ENCODE measurements at regions not wholly inside any gene's neighbourhood (a gene's known extent, or its start where the extent isn't known, plus 50 kb on each side); places are given as distances from the start of the nearest gene placed in this dataset.

DNA sequence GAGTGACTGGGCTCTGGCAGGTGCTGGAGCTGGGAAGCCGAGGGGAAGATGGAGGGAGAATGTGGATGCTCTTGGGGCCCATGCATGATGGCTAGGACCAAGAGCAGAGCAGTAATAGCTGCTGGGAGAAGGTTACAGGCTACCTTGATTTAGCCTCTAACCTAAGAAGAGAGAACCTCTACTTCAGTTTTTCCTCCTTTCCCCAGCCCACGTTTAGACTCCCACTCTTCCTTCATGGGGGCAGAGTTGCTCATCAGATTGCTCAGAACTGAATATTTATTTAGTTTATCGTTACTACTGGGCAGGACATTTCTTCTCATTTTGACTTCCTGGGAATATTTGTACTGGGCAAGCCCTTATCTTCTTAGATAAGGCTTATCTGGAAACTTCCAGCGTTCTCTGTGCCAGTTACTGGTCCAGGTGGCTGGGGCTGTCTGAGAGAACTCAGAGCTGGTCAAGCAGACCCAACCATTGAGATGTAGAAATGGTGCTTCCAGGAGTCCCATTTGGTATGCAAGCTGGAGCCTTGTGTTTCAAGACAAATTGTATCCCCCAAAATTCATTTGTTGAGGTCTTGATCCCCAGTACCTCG, 442.9 kb upstream of the BOD1L1 start:
- no peak for DNase-seq (ENCODE audit: low spot score)
- TF ChIP-seq, protein P1, sequence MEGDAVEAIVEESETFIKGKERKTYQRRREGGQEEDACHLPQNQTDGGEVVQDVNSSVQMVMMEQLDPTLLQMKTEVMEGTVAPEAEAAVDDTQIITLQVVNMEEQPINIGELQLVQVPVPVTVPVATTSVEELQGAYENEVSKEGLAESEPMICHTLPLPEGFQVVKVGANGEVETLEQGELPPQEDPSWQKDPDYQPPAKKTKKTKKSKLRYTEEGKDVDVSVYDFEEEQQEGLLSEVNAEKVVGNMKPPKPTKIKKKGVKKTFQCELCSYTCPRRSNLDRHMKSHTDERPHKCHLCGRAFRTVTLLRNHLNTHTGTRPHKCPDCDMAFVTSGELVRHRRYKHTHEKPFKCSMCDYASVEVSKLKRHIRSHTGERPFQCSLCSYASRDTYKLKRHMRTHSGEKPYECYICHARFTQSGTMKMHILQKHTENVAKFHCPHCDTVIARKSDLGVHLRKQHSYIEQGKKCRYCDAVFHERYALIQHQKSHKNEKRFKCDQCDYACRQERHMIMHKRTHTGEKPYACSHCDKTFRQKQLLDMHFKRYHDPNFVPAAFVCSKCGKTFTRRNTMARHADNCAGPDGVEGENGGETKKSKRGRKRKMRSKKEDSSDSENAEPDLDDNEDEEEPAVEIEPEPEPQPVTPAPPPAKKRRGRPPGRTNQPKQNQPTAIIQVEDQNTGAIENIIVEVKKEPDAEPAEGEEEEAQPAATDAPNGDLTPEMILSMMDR (IDR thresholded peaks at IDR 0.05; ENCODE audit: extremely low read depth, missing control alignments), result no peak

DNA sequence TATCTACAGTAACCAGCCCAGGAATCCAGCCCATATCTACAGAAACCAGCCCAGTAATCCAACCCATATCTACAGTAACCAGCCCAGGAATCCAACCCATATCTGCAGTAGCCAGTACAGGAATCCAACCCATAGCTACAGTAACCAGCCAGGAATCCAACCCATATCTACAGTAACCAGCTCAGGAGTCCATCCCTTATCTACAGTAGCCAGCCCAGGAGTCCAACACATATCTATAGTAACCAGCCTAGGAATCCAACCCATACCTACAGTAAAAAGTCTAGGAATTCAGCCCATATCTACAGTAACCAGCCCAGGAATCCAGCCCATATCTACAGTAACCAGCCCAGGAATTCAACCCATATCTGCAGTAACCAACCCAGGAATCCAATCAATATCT, 445.0 kb upstream of the BOD1L1 start:
- TF ChIP-seq, protein P1 (IDR thresholded peaks at IDR 0.05; ENCODE audit: extremely low read depth, missing control alignments), result no peak
- DNase-seq (ENCODE audit: low spot score), result no peak

DNA sequence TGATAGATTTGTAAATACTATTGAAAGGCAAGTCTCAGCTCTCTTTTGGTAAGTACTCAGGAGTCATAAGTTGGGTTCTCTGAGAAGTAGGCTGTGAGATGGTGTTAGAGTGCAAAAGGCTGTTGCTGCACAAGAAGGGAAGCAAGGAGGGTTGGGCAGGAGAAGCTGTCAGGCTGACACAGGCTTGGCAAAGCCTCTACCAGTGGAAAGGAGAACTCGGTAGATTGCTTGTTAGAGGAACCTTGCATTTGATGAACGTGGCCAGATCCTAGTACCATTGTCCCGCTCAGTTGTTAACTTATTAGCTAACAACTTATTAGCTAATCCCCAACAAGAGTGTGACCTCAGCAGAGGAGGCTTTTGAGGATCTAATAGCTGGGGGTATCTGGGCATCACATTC, 449.3 kb upstream of the BOD1L1 start:
- no peak for DNase-seq (ENCODE audit: low spot score)
- TF ChIP-seq, protein P1 (IDR thresholded peaks at IDR 0.05; ENCODE audit: extremely low read depth, missing control alignments), result no peak

DNA sequence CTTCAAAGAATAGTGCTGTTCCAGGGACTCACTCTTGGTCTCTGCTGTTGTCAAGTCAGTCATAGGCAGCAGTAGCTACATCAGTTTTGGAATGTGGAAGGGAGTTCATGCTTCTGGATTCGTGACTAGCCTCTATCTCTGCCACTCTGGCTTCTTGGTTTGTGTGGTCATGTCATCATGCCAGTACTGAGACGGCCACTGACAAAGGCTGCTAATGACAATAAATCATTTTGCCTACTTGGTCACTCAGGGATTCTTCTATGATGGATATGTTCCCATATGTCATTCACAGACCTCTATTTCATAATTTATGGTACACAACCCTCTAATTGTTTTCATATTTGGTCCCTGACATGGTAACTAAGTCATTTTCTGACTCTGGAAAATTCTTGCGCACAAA, 450.8 kb upstream of the BOD1L1 start:
- TF ChIP-seq, protein P1 (IDR thresholded peaks at IDR 0.05; ENCODE audit: extremely low read depth, missing control alignments), result no peak
- no peak for DNase-seq (ENCODE audit: low spot score)

DNA sequence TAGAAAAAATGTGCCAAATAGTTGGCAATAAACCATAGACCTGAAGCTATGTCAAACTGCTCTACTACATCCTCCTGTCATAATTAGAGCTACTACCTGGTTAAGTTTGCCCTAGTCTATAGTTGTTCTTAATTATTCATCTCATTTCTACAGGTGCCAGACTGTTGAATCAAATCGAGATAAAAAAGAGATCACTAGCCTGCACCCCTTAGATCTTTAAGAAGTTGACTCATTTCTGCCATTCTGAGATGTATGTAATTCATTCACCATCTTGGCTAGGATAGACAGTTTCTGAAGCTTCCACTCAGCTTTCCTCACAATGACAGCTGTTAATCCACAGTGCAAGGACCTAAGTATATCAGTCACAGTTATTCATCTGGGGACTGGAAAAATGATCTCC, 452.1 kb upstream of the BOD1L1 start:
- TF ChIP-seq, protein P1 (IDR thresholded peaks at IDR 0.05; ENCODE audit: extremely low read depth, missing control alignments), result no peak
- no peak for DNase-seq (ENCODE audit: low spot score)

DNA sequence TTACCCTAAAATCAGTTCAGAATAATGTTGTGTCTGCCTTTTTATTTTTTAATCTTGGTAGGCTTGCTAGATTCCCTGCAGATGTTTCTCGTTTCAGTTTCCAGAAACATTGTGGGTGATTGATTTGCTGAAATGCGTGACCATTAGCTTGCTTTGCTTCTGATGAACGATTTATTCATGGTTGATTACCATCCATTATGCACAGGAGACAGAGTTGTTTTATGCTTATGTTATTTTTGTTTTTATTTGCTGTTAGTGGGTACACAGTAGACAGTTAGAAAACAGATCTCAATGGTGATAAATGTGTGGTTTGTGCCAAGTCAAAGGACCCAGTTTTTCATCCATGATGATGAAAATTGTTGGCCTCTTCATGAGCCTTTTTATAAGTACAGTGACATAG, 455.6 kb upstream of the BOD1L1 start:
- DNase-seq (ENCODE audit: low spot score), result no peak
- TF ChIP-seq, protein P1 (IDR thresholded peaks at IDR 0.05; ENCODE audit: extremely low read depth, missing control alignments), result no peak

DNA sequence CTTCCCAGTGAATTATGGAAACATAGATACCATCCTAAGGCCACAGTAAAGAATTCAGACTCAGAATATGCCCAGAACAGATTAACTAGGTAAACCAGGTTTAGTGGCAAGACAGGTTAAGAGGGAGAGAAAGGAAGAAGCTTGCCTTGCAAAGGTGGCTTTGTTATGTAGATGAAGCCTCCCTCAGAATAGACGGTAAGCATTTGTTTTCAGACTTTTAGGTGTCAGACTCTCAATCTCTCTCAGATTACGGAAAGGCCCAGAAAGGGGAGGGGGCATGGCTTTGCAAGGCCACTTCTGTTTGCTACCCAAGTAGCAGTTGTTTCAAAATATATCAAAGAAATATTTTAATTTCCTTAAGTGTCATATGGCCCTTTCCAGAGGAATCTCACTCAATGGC, 457.1 kb upstream of the BOD1L1 start:
- TF ChIP-seq, protein P1 (IDR thresholded peaks at IDR 0.05; ENCODE audit: extremely low read depth, missing control alignments), result no peak
- DNase-seq (ENCODE audit: low spot score), result no peak

Measured in GM20000 (cell line).